K562 (cell line): ENCODE measurements at regions not wholly inside any gene's neighbourhood (a gene's known extent, or its start where the extent isn't known, plus 50 kb on each side); places are given as distances from the start of the nearest gene placed in this dataset.

Experiments used
- ATF3 ChIP-seq, 2 experiments: fragments of 450-650 bp in 1 of 2; sonication (generic) in 1 of 2; formaldehyde crosslinking in 1 of 2; IDR thresholded peaks in 1 of 2; conservative IDR thresholded peaks in 1 of 2; 2 replicates each; pipeline versions ENCODE4 v1.6.1 to v1.8.1; 2016 to 2023; ENCODE audit warnings: mild to moderate bottlenecking in 2 of 2, moderate library complexity in 2 of 2, inconsistent platforms in 1 of 2, missing genetic modification reagents in 1 of 2
- CBX1 ChIP-seq: sonication (generic); IDR thresholded peaks from 2 replicates; pipeline ENCODE4 v1.6.1; 2016; ENCODE audit warnings: antibody characterized with exemption, low read depth, mild to moderate bottlenecking
- COPS2 ChIP-seq: fragments of 450-650 bp; conservative IDR thresholded peaks from 2 replicates; pipeline ENCODE4 v1.6.1; 2016; ENCODE audit warnings: mild to moderate bottlenecking, moderate library complexity
- FOXA1 ChIP-seq: fragments of 450-650 bp; IDR thresholded peaks from 2 replicates; pipeline ENCODE4 v1.6.1; 2016; ENCODE audit warnings: mild to moderate bottlenecking, borderline replicate concordance
- IRF1 ChIP-seq: sonication (generic); formaldehyde crosslinking; IDR thresholded peaks from 2 replicates; pipeline ENCODE4 v1.8.0; 2022; ENCODE audit warnings: missing genetic modification reagents, mild to moderate bottlenecking, borderline replicate concordance
- JUND ChIP-seq, 2 experiments: IDR thresholded peaks; 2 replicates in 1 of 2; 3 replicates in 1 of 2; pipeline ENCODE4 v1.6.1; 2011; ENCODE audit warnings: borderline replicate concordance in 2 of 2, low read depth in 2 of 2, low read length in 2 of 2, improper control_type of control experiment in 1 of 2, missing biosample characterization in 1 of 2, missing genetic modification characterization in 1 of 2, missing genetic modification reagents in 1 of 2
- MTA2 ChIP-seq: fragments of 450-650 bp; IDR thresholded peaks from 2 replicates; pipeline ENCODE4 v1.6.1; 2016; ENCODE audit warnings: low read depth
- POU5F1 ChIP-seq: fragments of 150-350 bp; IDR thresholded peaks from 2 replicates; pipeline ENCODE4 v1.6.1; 2014; ENCODE audit warnings: borderline replicate concordance, low read length, low read depth, mild to moderate bottlenecking; ENCODE audit not compliant: partially characterized antibody
- RBM22 ChIP-seq: fragments of 200-400 bp; formaldehyde crosslinking; IDR thresholded peaks from 2 replicates; pipeline ENCODE4 v1.6.1; 2018; ENCODE audit warnings: low read length, low read depth; ENCODE audit not compliant: poor library complexity, severe bottlenecking
- SMAD4 ChIP-seq: fragments of 250-450 bp; sonication (Bioruptor Pico); conservative IDR thresholded peaks from 2 replicates; pipeline ENCODE4 v1.8.0; 2021; ENCODE audit warnings: inconsistent platforms, mild to moderate bottlenecking, moderate library complexity
- TARDBP ChIP-seq: fragments of 450-650 bp; IDR thresholded peaks from 2 replicates; pipeline ENCODE4 v1.6.1; 2016
- ZBTB8A ChIP-seq: fragments of 450-650 bp; IDR thresholded peaks from 2 replicates; pipeline ENCODE4 v1.6.1; 2018; ENCODE audit warnings: mild to moderate bottlenecking, moderate library complexity; ENCODE audit not compliant: partially characterized antibody
- TF ChIP-seq, protein P1 (sequence below): fragments of 450-650 bp; IDR thresholded peaks from 2 replicates; pipeline ENCODE4 v1.6.1; 2018; ENCODE audit warnings: mild to moderate bottlenecking, low read depth; ENCODE audit not compliant: partially characterized antibody

DNA sequence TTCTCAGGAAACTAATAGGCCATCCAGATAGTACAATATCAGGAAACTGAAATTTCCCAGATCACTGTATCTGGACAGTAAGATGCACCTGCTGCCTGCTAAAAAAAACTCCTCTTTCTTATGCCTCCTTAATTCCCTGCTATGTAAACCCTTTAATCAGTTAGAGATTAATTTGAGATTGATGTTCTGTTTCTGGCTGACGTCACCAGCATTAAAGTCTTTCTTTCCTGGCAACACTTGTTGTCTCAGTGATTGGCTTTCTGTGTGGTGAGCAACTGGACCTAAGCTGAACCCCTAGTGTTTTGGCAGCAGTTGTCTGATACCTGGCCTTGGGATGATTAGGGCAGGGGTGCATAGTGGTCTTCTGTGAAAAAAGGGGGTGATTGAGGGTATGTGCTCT is 175.8 kb downstream of the TENT4A start (continued):
- TF ChIP-seq ATF3 (IDR thresholded peaks at IDR 0.05) (peak; percentile 57), ATF3 (CRISPR knock-in tag; conservative IDR thresholded peaks at IDR 0.05) (no peak), COPS2 (no peak), CBX1 (0 out of 2 replicates have a peak, but pooled peaks have one; percentile 27), JUND (IDR thresholded peaks at IDR 0.05; ENCODE audit: borderline replicate concordance, low read depth, low read length) (no peak), JUND (tag; IDR thresholded peaks at IDR 0.05; ENCODE audit: borderline replicate concordance, low read depth, low read length) (peak; percentile 50; the same call in 1 of the 3 replicates), MTA2 (no peak), RBM22 (no peak), POU5F1 (no peak), FOXA1 (no peak), ZBTB8A (no peak), IRF1 (CRISPR knock-in tag) (no peak), SMAD4 (CRISPR knock-in tag) (no peak), TARDBP (no peak)
- TF ChIP-seq, protein P1, sequence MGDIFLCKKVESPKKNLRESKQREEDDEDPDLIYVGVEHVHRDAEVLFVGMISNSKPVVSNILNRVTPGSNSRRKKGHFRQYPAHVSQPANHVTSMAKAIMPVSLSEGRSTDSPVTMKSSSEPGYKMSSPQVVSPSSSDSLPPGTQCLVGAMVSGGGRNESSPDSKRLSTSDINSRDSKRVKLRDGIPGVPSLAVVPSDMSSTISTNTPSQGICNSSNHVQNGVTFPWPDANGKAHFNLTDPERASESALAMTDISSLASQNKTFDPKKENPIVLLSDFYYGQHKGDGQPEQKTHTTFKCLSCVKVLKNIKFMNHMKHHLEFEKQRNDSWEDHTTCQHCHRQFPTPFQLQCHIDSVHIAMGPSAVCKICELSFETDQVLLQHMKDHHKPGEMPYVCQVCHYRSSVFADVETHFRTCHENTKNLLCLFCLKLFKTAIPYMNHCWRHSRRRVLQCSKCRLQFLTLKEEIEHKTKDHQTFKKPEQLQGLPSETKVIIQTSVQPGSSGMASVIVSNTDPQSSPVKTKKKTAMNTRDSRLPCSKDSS = peak; percentile 44
